DND-41 (cell line): ENCODE measurements at regions not wholly inside any gene's neighbourhood (a gene's known extent, or its start where the extent isn't known, plus 50 kb on each side); places are given as distances from the start of the nearest gene placed in this dataset.
A peak's percentile ranks its signal among the peaks of the same experiment; 100 is the strongest.

Source experiments
- EZH2 ChIP-seq: IDR thresholded peaks from 3 replicates; pipeline ENCODE4 v1.6.1; 2012; ENCODE audit warnings: borderline replicate concordance, low read depth, mild to moderate bottlenecking, moderate library complexity, low read length, inconsistent platforms; ENCODE audit not compliant: severe bottlenecking
- TF ChIP-seq, protein P1 (sequence below): IDR thresholded peaks from 2 replicates; pipeline ENCODE4 v1.5.1; 2012; ENCODE audit warnings: borderline replicate concordance, low read length, moderate library complexity, mild to moderate bottlenecking; ENCODE audit not compliant: poor library complexity, severe bottlenecking; ENCODE audit errors: extremely low read depth

DNA sequence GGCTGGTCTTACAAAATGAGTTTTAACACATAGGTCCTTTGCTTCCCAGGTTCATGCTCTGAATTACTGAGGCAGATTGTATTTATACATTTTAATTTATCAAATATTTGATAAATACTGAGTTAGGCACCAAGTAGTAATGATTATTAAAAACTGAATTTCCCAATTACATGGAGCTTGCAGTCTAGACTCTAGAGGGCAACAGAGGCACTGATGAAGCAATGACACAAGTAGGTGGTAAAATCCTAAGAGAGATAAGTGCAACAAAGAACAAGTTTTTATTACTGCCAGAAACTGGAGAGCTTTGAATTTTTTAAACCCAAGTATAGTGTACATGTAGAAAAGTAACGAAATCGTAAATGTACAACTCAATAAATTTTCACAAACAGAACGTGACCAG lies 406.2 kb upstream of the RARB start:
- TF ChIP-seq, protein P1, sequence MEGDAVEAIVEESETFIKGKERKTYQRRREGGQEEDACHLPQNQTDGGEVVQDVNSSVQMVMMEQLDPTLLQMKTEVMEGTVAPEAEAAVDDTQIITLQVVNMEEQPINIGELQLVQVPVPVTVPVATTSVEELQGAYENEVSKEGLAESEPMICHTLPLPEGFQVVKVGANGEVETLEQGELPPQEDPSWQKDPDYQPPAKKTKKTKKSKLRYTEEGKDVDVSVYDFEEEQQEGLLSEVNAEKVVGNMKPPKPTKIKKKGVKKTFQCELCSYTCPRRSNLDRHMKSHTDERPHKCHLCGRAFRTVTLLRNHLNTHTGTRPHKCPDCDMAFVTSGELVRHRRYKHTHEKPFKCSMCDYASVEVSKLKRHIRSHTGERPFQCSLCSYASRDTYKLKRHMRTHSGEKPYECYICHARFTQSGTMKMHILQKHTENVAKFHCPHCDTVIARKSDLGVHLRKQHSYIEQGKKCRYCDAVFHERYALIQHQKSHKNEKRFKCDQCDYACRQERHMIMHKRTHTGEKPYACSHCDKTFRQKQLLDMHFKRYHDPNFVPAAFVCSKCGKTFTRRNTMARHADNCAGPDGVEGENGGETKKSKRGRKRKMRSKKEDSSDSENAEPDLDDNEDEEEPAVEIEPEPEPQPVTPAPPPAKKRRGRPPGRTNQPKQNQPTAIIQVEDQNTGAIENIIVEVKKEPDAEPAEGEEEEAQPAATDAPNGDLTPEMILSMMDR, result peak; percentile 31
- no peak for TF ChIP-seq EZH2
